Medulla oblongata (tissue), 1 donor: ENCODE measurements at regions not wholly inside any gene's neighbourhood (a gene's known extent, or its start where the extent isn't known, plus 50 kb on each side); places are given as distances from the start of the nearest gene placed in this dataset.
"Not testable (repeated sequence)": the region's sequence is repeated elsewhere in the genome, so short reads cannot be mapped to it uniquely, and the experiment has no call there.

Source experiments
- DNase-seq: peaks from one replicate; pipeline ENCODE4 v3.0.0-alpha.2; 2015; ENCODE audit errors: extremely low spot score

DNA sequence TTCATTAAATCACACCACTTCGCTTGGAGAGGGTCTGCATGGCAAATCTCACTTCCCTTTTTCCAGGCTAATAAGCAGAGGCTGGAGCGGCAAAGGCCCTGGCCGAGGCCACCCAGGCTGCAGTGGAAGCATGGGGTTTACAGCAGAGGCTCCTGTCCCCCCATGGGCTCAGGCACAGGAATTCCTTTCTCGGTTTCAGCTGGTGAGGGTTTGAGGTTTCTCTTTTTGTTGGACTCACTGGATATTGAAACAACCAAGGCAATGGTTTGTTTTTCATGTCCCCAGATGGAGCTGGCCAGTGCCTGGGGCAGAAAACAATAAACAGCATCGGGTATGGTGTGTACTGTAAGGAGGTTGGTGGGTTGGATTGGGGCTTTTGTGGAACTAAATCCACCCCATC lies 175.6 kb upstream of the RASGRP1 start:
- no peak for DNase-seq

DNA sequence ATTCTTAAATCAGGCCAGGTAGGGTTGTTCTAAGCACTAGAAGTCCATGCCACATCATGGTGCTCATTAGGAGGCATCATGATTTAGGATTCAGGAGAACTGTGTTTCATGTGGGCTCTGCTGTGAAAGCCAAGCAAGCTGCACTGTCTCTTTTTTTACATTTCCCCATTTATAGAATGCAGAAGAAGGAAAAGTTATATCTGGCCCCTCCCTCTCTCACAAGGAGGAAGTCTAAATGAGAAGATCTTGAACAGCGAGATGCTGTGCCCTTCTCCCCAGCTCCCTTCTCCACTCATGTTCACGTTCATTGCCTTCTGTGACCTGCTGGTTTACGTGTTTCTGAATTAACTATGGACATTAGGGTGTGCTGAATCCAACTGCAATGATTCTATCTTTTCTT lies 178.5 kb upstream of the RASGRP1 start:
- peak; percentile 14 for DNase-seq

DNA sequence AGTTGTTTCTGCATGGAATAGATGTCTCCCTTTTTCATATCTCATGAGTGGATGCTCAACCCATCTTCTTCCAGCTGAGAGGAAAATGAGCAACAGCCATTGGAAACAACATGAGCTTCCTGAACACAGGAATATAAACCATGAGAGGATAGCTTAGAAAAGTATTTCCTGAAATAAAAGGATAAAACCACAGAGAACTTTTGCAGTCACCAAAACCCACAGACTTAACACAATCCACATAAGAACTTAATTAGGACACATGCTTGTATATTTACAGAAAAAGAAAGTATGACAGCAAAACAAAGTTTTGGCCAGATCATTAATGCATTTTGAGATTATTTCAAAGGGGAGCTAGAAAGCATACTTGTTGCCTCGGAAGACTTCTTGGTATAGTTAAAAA lies 180.5 kb upstream of the RASGRP1 start:
- DNase-seq: no peak

DNA sequence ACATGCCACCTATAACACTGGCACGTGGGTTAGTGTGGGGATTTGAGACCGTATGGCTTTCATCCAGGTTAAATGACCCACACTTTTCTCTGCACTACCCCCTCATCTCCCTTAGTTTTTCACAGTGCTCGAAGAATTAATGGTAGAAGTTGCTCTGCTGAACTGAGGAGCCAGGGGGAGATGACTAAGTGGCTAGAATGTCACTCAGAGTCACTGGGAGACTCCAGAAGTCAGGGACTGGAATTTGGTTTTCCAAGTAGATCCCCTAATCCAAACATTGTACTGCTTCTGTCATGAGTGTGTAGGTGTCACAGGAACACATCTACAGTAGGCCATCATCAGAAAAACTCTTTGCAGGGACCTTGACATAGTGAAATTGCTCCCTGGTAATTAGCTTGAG lies 181.0 kb upstream of the RASGRP1 start:
- no peak for DNase-seq

DNA sequence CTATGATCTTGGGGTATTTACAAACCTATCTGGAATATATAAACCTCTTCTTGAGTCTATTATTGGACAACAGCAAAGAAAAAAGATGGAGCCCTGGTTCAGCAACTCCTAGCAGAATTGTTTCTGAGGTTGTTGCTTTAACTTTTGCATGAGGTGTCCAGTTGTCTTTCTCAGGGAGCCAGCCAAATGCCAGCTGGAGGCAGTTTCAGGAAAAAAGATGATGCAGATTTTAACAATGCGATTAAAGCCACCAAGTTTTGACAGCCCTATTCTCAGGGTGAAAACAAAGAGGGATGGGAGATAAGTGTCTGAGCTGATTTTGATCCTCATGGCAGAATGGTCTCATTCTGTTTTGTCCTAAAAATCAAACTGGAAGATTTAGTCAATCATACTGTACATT lies 181.6 kb upstream of the RASGRP1 start:
- DNase-seq: no peak

DNA sequence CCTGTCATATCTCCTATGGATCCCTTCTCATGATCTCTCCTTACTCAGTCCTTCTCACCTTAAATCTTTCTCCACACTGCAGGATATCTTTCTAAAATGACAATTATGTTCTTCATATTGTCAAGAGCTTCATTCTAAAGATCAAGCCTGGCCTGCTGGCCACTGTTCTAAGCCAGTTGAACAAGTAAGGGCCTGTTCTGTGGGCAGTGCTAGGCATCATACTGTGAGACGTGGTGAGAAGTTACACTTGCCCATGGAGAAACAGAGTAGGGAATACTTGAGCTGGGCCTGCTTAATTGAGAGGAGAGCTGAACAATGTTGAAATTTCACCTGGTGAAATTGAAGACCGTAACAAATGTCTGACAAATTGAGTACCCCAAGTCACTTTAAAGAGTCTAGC lies 184.1 kb upstream of the RASGRP1 start:
- no peak for DNase-seq

DNA sequence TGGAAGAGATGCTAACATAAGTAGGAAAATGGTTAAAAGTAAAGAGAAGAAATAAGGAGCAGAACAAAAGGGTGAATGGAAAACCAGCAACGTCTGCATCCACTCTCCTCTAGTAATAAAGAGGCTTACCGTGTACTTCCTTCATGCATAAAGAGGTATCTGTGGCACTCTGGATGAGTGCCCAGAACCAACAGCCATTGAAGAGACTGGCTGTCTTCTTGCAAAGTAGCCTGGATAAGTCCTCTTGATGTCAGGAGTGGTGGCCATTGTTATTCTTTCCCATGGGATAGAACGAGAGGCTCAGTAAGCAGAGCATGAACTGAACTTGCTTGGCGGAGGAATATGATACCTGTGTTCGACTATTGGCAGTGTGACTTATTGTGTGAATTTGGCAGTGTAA lies 186.2 kb upstream of the RASGRP1 start:
- no peak for DNase-seq

DNA sequence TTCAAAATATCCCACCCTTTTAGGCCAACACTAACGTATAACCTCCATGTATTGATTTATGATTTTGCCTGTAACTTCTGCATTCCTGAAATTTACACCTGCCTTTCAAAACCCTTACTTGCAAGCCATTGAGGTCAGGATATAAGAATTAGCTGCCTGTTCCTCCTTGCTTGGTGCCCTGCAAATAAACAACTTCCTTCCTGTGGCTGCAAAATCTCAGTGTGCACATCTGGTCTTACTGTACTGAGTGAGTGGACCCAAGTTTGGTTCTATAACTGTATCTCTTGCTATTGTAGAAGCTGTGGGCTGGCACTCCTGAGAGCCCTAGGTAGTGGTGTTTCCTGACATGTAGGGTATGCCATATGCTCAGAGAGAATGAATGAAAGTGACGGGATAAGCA lies 191.1 kb upstream of the RASGRP1 start:
- DNase-seq: no peak

DNA sequence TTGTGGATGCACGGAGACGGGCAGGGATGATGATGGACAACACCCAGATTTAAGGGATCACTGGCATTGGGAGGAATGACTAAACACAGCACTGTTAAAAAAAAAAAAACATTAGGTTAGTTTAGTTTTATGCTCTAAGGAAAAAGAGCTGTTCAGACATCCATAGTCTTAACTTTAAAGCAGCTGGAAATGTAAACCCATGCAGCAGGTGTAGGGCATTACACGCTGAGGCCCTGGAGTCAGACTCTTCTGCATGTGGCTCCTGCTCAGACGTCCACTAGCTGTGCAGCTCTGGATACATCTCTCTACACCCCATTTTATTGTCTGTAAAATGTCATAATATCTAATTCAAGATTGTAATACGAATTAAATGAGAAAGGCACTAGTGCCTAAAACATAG lies 191.8 kb upstream of the RASGRP1 start:
- no peak for DNase-seq

DNA sequence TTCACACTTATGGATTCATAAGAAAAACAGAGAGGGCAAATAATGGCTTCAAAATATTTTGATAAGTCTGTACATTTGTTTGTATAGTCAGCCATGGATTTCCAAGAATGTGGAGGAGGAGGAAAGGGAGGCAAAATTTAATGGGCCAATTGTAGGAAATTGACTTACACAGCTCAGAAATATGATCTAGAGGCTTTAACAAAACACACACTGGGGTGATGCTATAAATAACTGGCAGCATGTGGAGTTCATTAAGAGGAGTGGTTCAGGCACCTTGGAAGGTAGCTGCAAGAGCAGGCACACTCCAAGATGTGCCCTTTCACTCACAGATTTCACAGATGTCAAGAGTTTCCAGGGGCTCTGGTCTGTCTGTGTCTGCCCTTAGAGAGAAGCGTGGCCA lies 193.4 kb upstream of the RASGRP1 start:
- DNase-seq: no peak

DNA sequence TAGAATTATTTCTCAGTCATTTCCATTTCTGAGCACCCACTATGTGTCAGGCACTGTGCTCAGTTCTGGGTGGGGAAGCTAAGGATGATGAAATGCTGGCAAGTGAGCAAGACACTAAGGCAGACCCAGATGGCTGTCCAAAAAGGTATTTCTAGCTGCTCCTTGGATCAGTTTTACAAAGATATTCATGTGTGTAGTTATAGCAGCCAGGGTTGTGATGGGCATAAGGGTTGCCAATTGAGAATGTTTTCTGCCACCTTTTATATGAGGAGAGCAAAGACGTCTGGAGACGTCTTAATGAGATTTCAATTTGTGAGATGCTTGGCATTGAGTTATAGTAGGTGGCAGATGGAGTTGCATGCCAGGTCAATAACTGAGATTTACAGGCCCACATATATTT lies 197.1 kb upstream of the RASGRP1 start:
- no peak for DNase-seq

DNA sequence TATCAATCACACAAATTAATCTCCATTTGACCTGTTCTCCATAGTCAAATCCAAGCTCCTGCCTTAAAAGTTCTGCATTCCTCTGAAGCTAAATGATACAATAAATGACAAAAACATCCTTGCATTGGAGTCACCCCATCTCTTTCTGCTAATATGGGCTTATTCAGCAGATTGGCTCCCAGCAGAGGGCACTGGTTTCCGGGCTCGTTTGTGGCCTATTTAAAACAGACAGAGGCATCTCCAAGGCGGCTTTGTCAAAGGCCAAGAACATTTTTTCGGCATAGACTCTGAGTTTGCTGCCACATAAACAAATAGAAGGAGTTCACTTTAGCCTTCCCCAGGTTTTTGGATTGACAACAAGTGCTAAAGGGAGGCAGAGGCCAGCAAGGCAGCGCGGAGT lies 204.4 kb upstream of the RASGRP1 start:
- peak; percentile 16 for DNase-seq

DNA sequence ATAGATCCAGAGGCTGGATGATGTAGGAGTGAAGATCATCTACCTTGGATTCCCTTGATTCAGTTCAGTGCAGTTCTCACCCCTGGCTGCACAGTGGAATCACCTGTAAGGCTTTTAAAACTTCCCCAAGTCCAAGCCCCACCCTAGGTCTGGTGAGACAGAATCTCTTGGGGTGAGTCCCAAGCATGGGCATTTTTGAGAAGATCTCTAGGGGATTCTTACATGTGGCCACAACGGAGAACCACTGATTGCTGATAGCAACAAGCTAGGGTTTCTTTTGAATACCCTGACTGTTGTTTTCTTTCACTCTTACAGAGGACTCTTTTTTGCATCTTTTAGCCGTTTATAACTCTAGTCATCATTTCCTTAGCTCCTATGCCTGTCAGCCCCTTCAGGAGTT lies 204.9 kb upstream of the RASGRP1 start:
- DNase-seq: no peak

DNA sequence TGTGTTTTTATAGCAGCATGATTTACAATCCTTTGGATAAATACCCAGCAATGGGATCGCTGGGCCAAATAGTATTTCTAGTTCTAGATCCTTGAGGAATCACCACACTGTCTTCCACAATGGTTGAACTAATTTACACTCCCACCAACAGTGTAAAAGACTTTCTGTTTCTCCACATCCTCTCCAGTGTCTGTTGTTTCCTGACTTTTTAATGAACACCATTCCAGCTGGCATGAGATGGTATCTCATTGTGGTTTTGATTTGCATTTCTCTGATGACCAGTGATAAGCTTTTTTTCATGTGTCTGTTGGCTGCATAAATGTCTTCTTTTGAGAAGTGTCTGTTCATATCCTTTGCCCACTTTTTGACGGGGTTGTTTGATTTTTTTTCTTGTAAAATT lies 209.5 kb upstream of the RASGRP1 start:
- not testable (repeated sequence) for DNase-seq

DNA sequence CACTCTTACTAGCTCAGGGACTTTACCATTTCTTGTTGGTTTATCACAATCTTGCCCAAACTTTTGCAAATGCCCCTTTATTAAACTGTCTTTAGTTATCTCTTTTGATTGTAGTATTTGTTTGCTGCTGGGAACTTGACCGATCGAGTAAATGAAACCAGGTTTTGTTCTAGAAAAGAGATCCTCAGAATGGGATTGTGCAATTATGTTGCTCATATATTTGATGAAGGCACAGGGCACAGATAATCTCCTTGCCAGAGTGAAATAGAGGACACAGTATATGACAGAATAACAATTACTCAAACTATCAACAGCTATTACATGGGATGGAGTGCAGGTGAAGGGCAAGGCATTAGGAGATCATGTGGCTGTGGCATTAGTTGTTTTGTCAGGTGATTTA lies 216.6 kb upstream of the RASGRP1 start:
- DNase-seq: no peak

DNA sequence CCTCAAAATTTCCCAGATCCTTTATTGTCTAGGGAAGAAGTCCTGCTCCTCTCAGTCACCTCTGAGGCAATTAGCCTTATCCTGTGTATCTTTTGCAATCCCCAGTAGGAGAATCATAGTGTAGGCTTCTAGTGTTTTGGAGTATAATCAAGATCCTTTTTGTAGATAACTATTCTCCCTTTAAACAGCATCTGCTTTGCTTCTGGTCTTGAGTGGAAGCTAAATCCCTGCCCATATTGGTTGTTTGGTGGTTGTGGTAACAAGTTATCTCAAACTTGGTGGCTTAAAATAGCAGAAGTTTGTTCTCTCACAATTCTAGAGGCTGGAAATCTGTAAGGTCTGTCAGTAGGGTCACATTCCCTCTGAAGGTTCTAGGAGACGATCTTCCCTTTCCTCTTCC lies 217.5 kb upstream of the RASGRP1 start:
- no peak for DNase-seq

DNA sequence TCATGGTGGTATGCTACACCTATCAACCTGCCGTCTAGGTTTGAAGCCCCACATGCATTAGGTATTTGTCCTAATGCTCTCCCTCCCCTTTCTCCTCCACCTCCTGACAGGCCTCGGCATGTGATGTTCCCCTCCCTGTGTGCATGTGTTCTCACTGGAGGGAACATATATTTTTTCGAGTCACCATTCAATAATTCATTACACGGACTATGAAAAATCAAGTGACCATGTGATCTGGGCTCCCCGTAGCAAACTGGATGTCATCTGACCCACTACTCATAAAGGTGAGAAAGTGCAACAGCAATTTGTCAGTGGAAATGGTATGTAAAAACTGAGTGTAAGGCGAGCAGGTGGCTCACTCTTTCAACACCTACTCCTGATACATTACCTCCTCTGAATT lies 224.3 kb upstream of the RASGRP1 start:
- no peak for DNase-seq

DNA sequence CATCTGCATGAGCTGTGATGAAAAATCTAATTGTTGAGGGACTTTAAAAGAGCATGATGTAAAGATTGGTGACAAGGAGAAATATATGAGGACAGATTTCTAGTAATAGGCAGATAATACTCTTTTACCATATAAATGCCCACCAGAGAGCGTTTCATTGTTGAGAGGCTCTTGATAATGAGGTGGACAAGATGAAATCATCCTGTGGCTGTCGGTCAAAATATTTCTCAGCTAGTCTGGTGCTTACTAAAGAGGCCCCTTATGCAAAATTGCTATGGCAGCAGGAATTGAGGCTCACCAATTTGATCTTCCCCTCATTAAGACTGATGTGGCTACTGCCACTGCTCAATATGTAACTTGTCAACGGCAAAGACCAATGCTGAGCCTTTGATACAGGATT lies 225.0 kb upstream of the RASGRP1 start:
- DNase-seq: no peak

DNA sequence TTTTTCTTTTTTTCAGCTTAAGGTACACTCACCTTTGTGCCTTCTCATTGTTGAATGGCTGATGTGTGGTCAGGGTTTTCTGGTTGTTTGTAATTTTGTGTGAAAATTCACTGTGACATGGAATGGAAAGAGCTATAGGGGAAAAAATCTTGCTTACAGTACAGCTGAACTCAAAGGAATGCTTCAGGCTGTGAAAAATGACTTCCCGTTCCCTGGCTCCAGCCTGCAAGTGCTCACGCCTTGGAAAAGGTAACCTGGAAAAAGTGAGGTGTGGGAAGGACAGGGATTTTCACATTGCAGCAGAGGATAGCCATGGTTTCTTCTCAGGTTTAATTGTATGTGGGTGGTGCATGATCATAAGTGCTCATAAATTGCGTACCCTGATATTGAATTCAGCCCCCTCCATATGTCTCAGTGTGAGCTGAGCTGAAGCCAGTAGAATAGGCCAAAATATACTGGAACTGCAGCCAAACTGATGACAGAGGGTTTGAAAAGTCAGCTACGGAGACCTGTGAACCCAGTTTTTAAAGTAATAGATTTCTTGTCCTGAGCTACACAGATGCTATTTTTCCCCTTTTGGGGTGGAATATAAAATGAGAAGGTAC lies 228.7 kb upstream of the RASGRP1 start:
- no peak for DNase-seq

DNA sequence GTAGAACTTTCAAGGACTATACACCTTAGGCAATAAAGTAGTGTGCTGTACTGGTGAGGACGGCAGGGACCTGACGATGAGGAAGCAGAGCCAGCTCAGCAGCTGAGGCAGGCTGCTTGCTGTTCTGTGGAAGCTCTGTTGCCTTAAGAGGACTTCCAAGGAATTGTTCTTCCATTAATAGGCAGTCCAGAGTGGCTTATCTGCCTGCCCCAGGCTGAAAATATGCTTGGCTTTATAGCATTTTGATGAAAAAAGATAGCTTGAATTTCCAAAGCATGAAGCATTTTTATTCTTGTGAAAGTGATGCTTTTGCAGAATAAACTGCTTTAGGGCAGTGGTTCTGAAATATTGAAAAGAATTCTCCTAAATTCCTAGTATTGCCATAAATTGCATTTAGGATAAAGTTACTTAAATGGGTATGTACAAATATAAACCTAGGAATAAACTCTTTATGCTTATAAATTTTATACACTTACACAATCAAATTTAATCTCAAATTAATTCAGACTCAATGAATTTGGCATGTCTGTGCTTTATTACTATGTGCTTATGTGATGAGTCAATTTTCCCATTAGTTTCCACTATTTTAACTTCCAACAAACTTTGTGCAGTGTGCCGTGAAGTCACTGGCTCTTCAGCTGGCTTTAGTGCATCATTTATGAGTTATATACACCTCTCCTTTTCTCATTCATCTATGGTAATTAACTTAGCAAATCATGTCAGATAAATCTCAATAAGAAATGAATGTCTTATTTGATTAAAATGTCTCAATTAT lies 231.0 kb upstream of the RASGRP1 start:
- DNase-seq: no peak

DNA sequence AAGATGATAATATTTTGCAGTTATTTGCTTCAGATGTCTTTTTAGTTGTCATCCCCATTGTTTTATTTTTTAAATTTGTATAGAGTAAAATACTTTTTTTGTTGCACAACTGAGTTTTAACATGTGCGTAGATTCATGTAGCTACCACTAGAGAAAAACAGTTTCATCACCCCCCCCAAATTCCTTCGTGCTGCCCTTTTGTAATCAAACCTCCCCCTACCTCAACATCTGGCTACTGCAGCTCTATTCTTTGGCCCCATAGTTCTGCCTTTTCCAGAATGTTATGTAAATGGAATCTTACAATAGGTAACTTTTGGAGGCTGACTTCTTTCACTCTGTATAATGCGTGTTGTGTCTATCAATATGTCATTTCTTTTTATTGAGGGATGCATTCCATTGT lies 232.0 kb upstream of the RASGRP1 start:
- no peak for DNase-seq

DNA sequence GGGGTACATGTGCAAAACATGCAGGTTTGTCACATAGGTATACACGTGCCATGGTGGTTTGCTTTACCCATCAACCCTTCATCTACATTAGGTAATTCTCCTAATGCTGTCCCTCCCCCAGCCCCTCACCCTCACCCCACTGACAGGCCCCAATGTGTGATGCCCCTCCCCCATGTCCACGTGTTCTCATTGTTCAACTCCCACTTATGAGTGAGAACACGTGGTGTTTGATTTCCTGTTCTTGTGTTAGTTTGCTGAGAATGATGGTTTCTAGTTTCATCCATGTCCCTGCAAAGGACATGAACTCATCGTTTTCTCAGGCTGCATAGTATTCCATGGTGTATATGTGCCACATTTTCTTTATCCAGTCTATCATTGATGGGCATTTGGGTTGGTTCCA lies 232.9 kb upstream of the RASGRP1 start:
- DNase-seq: not testable (repeated sequence)

DNA sequence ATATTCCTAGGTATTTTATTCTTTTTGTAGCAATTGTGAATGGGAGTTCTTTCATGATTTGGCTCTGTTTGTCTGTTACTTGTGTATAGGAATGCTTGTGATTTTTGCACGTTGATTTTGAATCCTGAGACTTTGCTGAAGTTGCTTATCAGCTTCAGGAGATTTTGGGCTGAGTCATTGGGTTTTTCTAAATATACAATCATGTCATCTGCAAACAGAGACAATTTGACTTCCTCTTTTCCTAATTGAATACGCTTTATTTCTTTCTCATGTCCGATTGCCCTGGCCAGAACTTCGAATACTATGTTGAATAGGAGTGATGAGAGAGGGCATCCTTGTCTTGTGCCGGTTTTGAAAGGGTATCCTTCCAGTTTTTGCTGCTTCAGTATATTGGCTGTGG lies 234.6 kb upstream of the RASGRP1 start:
- DNase-seq: not testable (repeated sequence)

DNA sequence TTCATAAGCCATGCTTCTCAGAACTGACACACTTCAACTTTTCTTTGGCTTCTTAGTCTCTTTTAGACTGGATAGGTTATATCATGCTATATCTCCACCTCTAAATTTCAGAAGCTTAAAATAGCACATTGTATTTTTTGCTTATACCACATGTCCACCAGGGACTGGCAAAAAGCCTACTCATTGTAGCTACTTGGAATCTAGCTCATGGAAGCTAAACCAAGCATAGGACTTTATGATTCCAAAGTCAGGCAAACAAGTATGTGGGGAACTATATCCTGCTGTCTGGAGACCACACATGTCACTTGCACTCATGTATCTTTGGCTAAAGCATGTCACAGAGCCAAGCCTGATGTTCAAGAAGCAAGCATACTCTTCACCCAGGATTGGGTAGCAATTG lies 245.0 kb upstream of the RASGRP1 start:
- DNase-seq: no peak
